ENCODE measurements at regions not wholly inside any gene's neighbourhood (a gene's known extent, or its start where the extent isn't known, plus 50 kb on each side); places are given as distances from the start of the nearest gene placed in this dataset.

- Histone ChIP-seq H3K14ac (ENCODE audit: insufficient read depth, low read length) (no peak overlapping the region), H3K27me3 (ENCODE audit: insufficient read depth, low read length) (no peaks in the 10 kb centered on the region), H3K4me2 (ENCODE audit: insufficient read depth, insufficient read length, low read length) (no peak overlapping the region), H3K56ac (ENCODE audit: insufficient read length, low read depth, low read length) (no peak overlapping the region), H3K4me1 (ENCODE audit: insufficient read depth, low read length) (no peaks in the 10 kb centered on the region), H3K18ac (ENCODE audit: insufficient read length, low read depth, low read length) (no peak overlapping the region), H3K9ac (ENCODE audit: extremely low read depth, insufficient read length, low read length) (no peak overlapping the region), H3K27ac (ENCODE audit: insufficient read length, low read depth, low read length) (no peak overlapping the region), H2AFZ (ENCODE audit: low read length) (no peak overlapping the region), H4K8ac (replicated peaks; ENCODE audit: insufficient read length, low read depth, low read length) (no peak overlapping the region), H3K4ac (ENCODE audit: low read depth, low read length) (no peak overlapping the region), H2BK15ac (ENCODE audit: low read depth, low read length) (no peak overlapping the region), H2BK5ac (ENCODE audit: insufficient read length, low read length) (no peak overlapping the region), H3K79me2 (ENCODE audit: insufficient read depth, low read length) (no peaks in the 10 kb centered on the region), H2BK120ac (ENCODE audit: low read depth, low read length, poor library complexity, severe bottlenecking) (no peak overlapping the region), H3K23ac (ENCODE audit: insufficient read length, low read depth, low read length) (no peak overlapping the region), H4K91ac (ENCODE audit: insufficient read length, low read depth, low read length) (no peak overlapping the region), H2AK5ac (ENCODE audit: insufficient read length, low read length) (no peak overlapping the region), H2BK20ac (ENCODE audit: low read depth, low read length, poor library complexity, severe bottlenecking) (no peak overlapping the region), H3T11ph (ENCODE audit: low read length) (no peak overlapping the region), H3K9me3 (ENCODE audit: control insufficient read depth, low read depth, low read length) (no peaks in the 10 kb centered on the region), H4K5ac (ENCODE audit: insufficient read length, low read depth, low read length) (no peak overlapping the region), H3K23me2 (ENCODE audit: insufficient read length, low read depth, low read length, poor library complexity, severe bottlenecking) (no peaks in the 10 kb centered on the region), H2BK12ac (ENCODE audit: insufficient read length, low read depth, low read length) (no peak overlapping the region), H3K79me1 (ENCODE audit: insufficient read depth, low read depth, low read length, poor library complexity, severe bottlenecking) (no peaks in the 10 kb centered on the region), H4K20me1 (ENCODE audit: control insufficient read depth, insufficient read depth, insufficient read length) (no peaks in the 10 kb centered on the region)
- Mint-ChIP-seq H3K27ac (no peak overlapping the region), H3K36me3 (ENCODE audit: insufficient read depth in 1 of 3, low read depth in 3 of 3) (no peaks in the 10 kb centered on the region), H3K27me3 (ENCODE audit: low read depth) (no peaks in the 10 kb centered on the region), H3K4me1 (no peaks in the 10 kb centered on the region), H3K4me3 (no peak overlapping the region), H3K9me3 (no peaks in the 10 kb centered on the region; a peak in 1 of 5 replicates)
- TF ChIP-seq, protein P1, sequence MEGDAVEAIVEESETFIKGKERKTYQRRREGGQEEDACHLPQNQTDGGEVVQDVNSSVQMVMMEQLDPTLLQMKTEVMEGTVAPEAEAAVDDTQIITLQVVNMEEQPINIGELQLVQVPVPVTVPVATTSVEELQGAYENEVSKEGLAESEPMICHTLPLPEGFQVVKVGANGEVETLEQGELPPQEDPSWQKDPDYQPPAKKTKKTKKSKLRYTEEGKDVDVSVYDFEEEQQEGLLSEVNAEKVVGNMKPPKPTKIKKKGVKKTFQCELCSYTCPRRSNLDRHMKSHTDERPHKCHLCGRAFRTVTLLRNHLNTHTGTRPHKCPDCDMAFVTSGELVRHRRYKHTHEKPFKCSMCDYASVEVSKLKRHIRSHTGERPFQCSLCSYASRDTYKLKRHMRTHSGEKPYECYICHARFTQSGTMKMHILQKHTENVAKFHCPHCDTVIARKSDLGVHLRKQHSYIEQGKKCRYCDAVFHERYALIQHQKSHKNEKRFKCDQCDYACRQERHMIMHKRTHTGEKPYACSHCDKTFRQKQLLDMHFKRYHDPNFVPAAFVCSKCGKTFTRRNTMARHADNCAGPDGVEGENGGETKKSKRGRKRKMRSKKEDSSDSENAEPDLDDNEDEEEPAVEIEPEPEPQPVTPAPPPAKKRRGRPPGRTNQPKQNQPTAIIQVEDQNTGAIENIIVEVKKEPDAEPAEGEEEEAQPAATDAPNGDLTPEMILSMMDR (conservative IDR thresholded peaks at IDR 0.05) = no peak
- no CpG with 5 or more reads among the region's 3 CpGs for WGBS (ENCODE audit: extremely low coverage, insufficient read length, low lambda C conversion rate)
- DNase-seq = no peak
Observed at GRCh38 chr13:107066355-107066754, 498.4 kb upstream of the ARGLU1 start.

Data from H9 (cell line).